PC-3 (cell line): ENCODE measurements at regions not wholly inside any gene's neighbourhood (a gene's known extent, or its start where the extent isn't known, plus 50 kb on each side); places are given as distances from the start of the nearest gene placed in this dataset.

Experiments used
- EZH2 ChIP-seq: fragments of 300-600 bp; sonication (generic); IDR thresholded peaks from one replicate; pipeline ENCODE4 v1.6.1; 2017; ENCODE audit warnings: antibody characterized with exemption, mild to moderate bottlenecking, low read length; ENCODE audit not compliant: unreplicated experiment
- TF ChIP-seq, protein P1 (sequence below): fragments of 300-600 bp; sonication (generic); conservative IDR thresholded peaks from 2 replicates; pipeline ENCODE4 v1.5.1; 2017; ENCODE audit warnings: antibody characterized with exemption, low read depth, mild to moderate bottlenecking, low read length

DNA sequence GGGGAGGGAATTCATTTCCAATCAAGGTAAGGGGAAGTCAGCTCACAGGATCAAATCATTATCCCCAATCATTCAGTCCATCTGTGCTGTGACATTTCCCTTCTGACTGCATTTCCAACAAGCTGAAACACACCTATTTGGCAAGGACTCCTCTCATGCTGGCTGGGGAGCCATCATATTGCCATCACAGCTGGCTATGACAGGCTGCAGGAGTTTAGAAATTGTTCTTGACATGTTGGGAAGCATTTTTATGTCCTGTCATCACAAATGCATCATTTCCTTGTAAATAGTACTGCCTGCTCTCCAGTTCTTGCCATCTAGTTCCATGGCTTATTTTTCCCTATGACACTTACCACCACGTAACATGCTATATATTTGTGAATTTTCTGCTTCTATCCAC is 113.9 kb upstream of the TMEM170B start:
- TF ChIP-seq, protein P1, sequence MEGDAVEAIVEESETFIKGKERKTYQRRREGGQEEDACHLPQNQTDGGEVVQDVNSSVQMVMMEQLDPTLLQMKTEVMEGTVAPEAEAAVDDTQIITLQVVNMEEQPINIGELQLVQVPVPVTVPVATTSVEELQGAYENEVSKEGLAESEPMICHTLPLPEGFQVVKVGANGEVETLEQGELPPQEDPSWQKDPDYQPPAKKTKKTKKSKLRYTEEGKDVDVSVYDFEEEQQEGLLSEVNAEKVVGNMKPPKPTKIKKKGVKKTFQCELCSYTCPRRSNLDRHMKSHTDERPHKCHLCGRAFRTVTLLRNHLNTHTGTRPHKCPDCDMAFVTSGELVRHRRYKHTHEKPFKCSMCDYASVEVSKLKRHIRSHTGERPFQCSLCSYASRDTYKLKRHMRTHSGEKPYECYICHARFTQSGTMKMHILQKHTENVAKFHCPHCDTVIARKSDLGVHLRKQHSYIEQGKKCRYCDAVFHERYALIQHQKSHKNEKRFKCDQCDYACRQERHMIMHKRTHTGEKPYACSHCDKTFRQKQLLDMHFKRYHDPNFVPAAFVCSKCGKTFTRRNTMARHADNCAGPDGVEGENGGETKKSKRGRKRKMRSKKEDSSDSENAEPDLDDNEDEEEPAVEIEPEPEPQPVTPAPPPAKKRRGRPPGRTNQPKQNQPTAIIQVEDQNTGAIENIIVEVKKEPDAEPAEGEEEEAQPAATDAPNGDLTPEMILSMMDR = no peak
- TF ChIP-seq EZH2 = no peak
